Ishikawa (cell line): ENCODE measurements at regions not wholly inside any gene's neighbourhood (a gene's known extent, or its start where the extent isn't known, plus 50 kb on each side); places are given as distances from the start of the nearest gene placed in this dataset.

ENCODE experiments used
- CEBPB ChIP-seq: IDR thresholded peaks from 2 replicates; pipeline ENCODE4 v1.6.1; 2012
- CREB1 ChIP-seq: IDR thresholded peaks from 2 replicates; pipeline ENCODE4 v1.6.1; 2012; ENCODE audit warnings: low read depth
- EGR1 ChIP-seq: IDR thresholded peaks from 2 replicates; pipeline ENCODE4 v1.6.1; 2012
- EP300 ChIP-seq: IDR thresholded peaks from 2 replicates; pipeline ENCODE4 v1.6.1; 2012; ENCODE audit warnings: borderline replicate concordance
- FOXM1 ChIP-seq: IDR thresholded peaks from 2 replicates; pipeline ENCODE4 v1.6.1; 2012; ENCODE audit warnings: low read depth, borderline replicate concordance
- NFIC ChIP-seq: IDR thresholded peaks from 2 replicates; pipeline ENCODE4 v1.6.1; 2012
- RAD21 ChIP-seq: IDR thresholded peaks from 2 replicates; pipeline ENCODE4 v1.6.1; 2012; ENCODE audit warnings: low read depth
- TAF1 ChIP-seq: IDR thresholded peaks from 2 replicates; pipeline ENCODE4 v1.6.1; 2012; ENCODE audit warnings: low read depth, mild to moderate bottlenecking
- TCF12 ChIP-seq: IDR thresholded peaks from 2 replicates; pipeline ENCODE4 v1.6.1; 2012; ENCODE audit warnings: low read depth
- TEAD4 ChIP-seq: IDR thresholded peaks from 2 replicates; pipeline ENCODE4 v1.6.1; 2012
- YY1 ChIP-seq: IDR thresholded peaks from 2 replicates; pipeline ENCODE4 v1.6.1; 2012; ENCODE audit warnings: low read depth
- ZBTB7A ChIP-seq: IDR thresholded peaks from 2 replicates; pipeline ENCODE4 v1.6.1; 2012; ENCODE audit warnings: low read depth
- TF ChIP-seq, protein P1 (sequence below): IDR thresholded peaks from 2 replicates; pipeline ENCODE4 v1.6.1; 2012; ENCODE audit warnings: low read depth, mild to moderate bottlenecking
- TF ChIP-seq, protein P2 (sequence below): IDR thresholded peaks from 2 replicates; pipeline ENCODE4 v1.6.1; 2012
- TF ChIP-seq, protein P3 (sequence below): IDR thresholded peaks from 2 replicates; pipeline ENCODE4 v1.6.1; 2012

DNA sequence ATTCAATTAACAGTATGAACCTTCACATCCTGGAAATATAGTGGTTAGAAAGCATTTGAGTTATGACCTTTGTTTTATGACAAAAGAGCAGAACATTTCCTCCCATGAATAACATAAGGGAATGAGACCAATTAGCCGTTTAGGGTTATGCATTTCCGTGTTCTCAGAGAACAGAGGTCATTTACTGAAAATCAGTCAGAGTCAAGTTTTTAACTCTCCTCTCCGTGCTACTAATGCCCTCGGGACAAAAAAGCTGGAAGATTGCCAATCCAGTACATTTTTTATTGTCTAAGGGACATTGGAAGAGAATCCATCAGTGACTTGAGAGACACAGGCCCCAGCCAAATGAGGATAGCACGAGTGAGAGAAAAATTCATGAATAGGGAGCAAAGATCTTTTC, 632.7 kb downstream of the RFPL4B start:
- TF ChIP-seq, protein P1, sequence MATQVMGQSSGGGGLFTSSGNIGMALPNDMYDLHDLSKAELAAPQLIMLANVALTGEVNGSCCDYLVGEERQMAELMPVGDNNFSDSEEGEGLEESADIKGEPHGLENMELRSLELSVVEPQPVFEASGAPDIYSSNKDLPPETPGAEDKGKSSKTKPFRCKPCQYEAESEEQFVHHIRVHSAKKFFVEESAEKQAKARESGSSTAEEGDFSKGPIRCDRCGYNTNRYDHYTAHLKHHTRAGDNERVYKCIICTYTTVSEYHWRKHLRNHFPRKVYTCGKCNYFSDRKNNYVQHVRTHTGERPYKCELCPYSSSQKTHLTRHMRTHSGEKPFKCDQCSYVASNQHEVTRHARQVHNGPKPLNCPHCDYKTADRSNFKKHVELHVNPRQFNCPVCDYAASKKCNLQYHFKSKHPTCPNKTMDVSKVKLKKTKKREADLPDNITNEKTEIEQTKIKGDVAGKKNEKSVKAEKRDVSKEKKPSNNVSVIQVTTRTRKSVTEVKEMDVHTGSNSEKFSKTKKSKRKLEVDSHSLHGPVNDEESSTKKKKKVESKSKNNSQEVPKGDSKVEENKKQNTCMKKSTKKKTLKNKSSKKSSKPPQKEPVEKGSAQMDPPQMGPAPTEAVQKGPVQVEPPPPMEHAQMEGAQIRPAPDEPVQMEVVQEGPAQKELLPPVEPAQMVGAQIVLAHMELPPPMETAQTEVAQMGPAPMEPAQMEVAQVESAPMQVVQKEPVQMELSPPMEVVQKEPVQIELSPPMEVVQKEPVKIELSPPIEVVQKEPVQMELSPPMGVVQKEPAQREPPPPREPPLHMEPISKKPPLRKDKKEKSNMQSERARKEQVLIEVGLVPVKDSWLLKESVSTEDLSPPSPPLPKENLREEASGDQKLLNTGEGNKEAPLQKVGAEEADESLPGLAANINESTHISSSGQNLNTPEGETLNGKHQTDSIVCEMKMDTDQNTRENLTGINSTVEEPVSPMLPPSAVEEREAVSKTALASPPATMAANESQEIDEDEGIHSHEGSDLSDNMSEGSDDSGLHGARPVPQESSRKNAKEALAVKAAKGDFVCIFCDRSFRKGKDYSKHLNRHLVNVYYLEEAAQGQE: no peak
- no peak for TF ChIP-seq EP300
- no peak for TF ChIP-seq FOXM1
- TF ChIP-seq YY1: no peak
- no peak for TF ChIP-seq RAD21
- no peak for TF ChIP-seq TEAD4
- no peak for TF ChIP-seq NFIC
- TF ChIP-seq CEBPB: no peak
- TF ChIP-seq EGR1: no peak
- TF ChIP-seq, protein P2, sequence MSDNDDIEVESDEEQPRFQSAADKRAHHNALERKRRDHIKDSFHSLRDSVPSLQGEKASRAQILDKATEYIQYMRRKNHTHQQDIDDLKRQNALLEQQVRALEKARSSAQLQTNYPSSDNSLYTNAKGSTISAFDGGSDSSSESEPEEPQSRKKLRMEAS: no peak

DNA sequence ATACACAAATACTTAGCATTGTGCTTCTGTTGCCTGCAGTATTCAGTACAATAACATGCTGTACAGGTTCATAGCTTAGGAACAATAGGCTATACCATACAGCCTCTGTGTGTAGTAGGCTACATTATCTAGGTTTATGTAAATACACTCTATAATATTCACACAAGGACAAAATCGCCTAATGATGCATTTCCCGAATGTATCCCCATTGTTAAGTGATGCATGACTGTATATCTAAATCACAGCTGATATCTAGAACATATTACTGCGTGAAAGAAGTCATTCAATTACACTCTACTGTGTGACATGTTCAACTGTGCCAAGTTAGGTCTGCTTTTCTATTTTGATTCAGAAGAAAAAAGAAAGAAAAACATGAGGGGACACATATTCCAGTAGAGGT, 633.5 kb downstream of the RFPL4B start:
- TF ChIP-seq TEAD4: no peak
- TF ChIP-seq, protein P2: no peak
- no peak for TF ChIP-seq FOXM1
- TF ChIP-seq, protein P1: no peak
- no peak for TF ChIP-seq CEBPB
- TF ChIP-seq, protein P3, sequence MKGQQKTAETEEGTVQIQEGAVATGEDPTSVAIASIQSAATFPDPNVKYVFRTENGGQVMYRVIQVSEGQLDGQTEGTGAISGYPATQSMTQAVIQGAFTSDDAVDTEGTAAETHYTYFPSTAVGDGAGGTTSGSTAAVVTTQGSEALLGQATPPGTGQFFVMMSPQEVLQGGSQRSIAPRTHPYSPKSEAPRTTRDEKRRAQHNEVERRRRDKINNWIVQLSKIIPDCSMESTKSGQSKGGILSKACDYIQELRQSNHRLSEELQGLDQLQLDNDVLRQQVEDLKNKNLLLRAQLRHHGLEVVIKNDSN: no peak
- no peak for TF ChIP-seq CREB1
- no peak for TF ChIP-seq TAF1
- no peak for TF ChIP-seq NFIC

DNA sequence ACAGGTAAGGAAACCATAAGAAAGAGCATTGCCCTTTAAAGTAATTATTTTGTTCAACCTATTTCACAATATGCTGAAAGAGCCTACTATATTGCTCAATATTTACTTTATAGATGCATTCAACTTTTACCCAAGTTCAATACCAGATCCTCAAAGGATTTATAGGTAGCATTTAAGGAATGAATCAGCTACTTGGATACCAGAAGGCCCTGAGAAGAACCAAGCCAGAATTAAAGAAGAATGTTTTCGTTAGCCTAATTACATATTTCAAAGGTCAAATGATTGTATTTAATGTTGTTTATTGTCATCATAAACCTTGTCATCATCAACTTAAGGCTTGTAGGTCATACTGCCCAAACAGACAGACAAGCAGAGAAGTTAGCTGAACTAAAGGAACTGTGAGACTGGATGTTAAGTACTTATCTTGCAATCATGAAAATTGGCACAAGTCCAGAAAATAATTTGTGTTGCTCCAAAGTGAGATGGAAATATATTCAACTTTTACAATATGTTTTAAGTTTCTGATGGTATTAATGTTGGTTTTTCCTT, 636.7 kb downstream of the RFPL4B start:
- TF ChIP-seq YY1: no peak
- no peak for TF ChIP-seq CEBPB
- no peak for TF ChIP-seq CREB1
- no peak for TF ChIP-seq EP300
- no peak for TF ChIP-seq ZBTB7A
- no peak for TF ChIP-seq FOXM1
- TF ChIP-seq TCF12: no peak
- TF ChIP-seq, protein P3: no peak
- no peak for TF ChIP-seq RAD21
- TF ChIP-seq, protein P1: no peak
- no peak for TF ChIP-seq TEAD4
- no peak for TF ChIP-seq NFIC
- TF ChIP-seq TAF1: no peak

DNA sequence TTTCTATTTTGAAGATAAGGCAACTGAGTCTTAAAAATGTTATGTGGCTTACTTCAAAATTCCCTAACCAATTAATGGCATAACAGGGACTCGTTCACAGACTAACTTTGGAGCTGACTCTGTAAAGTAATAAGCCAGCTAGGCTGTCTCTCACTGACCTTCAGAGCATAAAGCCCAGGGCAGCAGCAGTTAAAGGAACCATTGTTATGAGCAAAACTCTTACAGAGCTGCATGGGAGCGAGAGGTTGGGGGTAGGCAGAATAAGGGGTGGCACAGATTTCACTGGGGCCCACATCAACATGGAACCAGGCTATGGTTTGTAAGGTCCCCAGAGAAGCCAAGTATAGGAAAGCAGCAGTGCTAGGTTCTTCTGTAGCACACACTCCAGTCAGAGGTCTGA, 637.8 kb downstream of the RFPL4B start:
- no peak for TF ChIP-seq TCF12
- TF ChIP-seq NFIC: no peak
- TF ChIP-seq, protein P2: no peak
- TF ChIP-seq, protein P3: no peak
- TF ChIP-seq EGR1: no peak
- no peak for TF ChIP-seq ZBTB7A
- no peak for TF ChIP-seq CREB1
- TF ChIP-seq EP300: no peak
- no peak for TF ChIP-seq CEBPB
- TF ChIP-seq FOXM1: no peak
- TF ChIP-seq TEAD4: no peak
- TF ChIP-seq, protein P1: no peak
- no peak for TF ChIP-seq TAF1
- TF ChIP-seq YY1: no peak
